ENCODE measurements at regions not wholly inside any gene's neighbourhood (a gene's known extent, or its start where the extent isn't known, plus 50 kb on each side); places are given as distances from the start of the nearest gene placed in this dataset.

DNA sequence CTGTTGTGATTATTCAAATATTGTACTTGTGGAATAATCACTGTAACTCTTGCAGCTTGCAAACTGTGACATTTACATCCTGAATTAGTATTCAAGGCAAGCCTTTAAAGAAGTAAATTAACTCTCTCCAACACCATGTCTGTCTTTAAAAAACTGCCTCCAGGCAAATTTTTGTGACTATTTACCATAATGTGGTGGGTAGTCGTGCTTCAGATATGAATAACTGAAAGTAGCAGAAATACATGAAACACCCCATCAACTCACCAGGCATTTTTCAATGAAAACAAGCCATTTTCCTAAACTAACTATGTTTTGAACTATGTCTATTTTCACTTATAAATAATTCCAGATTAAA is 217.4 kb upstream of the PSMD7 start:
- TF ChIP-seq POLR2A (IDR thresholded peaks at IDR 0.05; ENCODE audit: low read depth) = no peak
- TF ChIP-seq POLR2AphosphoS5 (IDR thresholded peaks at IDR 0.05) = no peak
- TF ChIP-seq, protein P1, sequence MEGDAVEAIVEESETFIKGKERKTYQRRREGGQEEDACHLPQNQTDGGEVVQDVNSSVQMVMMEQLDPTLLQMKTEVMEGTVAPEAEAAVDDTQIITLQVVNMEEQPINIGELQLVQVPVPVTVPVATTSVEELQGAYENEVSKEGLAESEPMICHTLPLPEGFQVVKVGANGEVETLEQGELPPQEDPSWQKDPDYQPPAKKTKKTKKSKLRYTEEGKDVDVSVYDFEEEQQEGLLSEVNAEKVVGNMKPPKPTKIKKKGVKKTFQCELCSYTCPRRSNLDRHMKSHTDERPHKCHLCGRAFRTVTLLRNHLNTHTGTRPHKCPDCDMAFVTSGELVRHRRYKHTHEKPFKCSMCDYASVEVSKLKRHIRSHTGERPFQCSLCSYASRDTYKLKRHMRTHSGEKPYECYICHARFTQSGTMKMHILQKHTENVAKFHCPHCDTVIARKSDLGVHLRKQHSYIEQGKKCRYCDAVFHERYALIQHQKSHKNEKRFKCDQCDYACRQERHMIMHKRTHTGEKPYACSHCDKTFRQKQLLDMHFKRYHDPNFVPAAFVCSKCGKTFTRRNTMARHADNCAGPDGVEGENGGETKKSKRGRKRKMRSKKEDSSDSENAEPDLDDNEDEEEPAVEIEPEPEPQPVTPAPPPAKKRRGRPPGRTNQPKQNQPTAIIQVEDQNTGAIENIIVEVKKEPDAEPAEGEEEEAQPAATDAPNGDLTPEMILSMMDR (IDR thresholded peaks at IDR 0.05) = no peak
